IMR-90 (cell line): ENCODE measurements at regions not wholly inside any gene's neighbourhood (a gene's known extent, or its start where the extent isn't known, plus 50 kb on each side); places are given as distances from the start of the nearest gene placed in this dataset.

Experiments used
- ATAC-seq: fragments of 200-7000 bp; cut with Tn5 transposase; 2 replicates; pipeline ENCODE4 v1.9.1; 2020; ENCODE audit warnings: low read depth, mild to moderate bottlenecking, moderate library complexity
- BruUV-seq: library from RNA; stranded (reverse); fragments of 400-500 nt; replicated peaks from 2 replicates; lab custom pipeline; 2021; lab: Mats Ljungman, UMichigan
- CTCF ChIA-PET: fragments of 300-600 bp; formaldehyde crosslinking; extraction: SDS; loops from one replicate; lab custom pipeline; 2021; ENCODE audit warnings: antibody characterized with exemption; lab: Yijun Ruan, JAX
- POLR2A ChIA-PET: fragments of 300-600 bp; sonication (Branson Sonifier 250); formaldehyde crosslinking; loops from one replicate; lab custom pipeline; 2022; ENCODE audit warnings: antibody characterized with exemption; ENCODE audit not compliant: unreplicated experiment; lab: Charles Lee
- DNase-seq: peaks from one replicate; pipeline ENCODE4 v3.0.0; 2013
- H2AFZ ChIP-seq: replicated peaks from 2 replicates; pipeline ENCODE3; 2013; ENCODE audit warnings: low read length, mild to moderate bottlenecking; ENCODE audit not compliant: poor library complexity
- H2AK5ac ChIP-seq: 2 replicates; pipeline ENCODE4 v1.6.1; 2013; ENCODE audit warnings: low read depth, low read length, inconsistent platforms
- H2AK9ac ChIP-seq: replicated peaks from 2 replicates; pipeline ENCODE3; 2013; ENCODE audit warnings: mild to moderate bottlenecking, low read depth, low read length, moderate library complexity; ENCODE audit not compliant: poor library complexity
- H2BK120ac ChIP-seq: 2 replicates; pipeline ENCODE4 v1.6.1; 2013; ENCODE audit warnings: low read depth, low read length, inconsistent platforms
- H2BK15ac ChIP-seq: 3 replicates; pipeline ENCODE4 v1.6.1; 2013; ENCODE audit warnings: low read depth, low read length, inconsistent platforms
- H2BK20ac ChIP-seq: 2 replicates; pipeline ENCODE4 v1.6.1; 2013; ENCODE audit warnings: low read depth, mild to moderate bottlenecking, inconsistent platforms, low read length, moderate library complexity
- H2BK5ac ChIP-seq: 2 replicates; pipeline ENCODE4 v1.6.1; 2013; ENCODE audit warnings: mild to moderate bottlenecking, low read depth, low read length, inconsistent platforms; ENCODE audit not compliant: poor library complexity, severe bottlenecking
- H3K14ac ChIP-seq: replicated peaks from 2 replicates; pipeline ENCODE4 v1.6.1; 2013; ENCODE audit warnings: low read depth, low read length, inconsistent platforms
- H3K18ac ChIP-seq: 2 replicates; pipeline ENCODE4 v1.6.1; 2013; ENCODE audit warnings: low read depth, low read length, control low read depth
- H3K23ac ChIP-seq: 2 replicates; pipeline ENCODE4 v1.6.1; 2013; ENCODE audit warnings: low read depth, low read length, inconsistent platforms
- H3K27ac ChIP-seq: 2 replicates; pipeline ENCODE4 v1.5.1; 2013; ENCODE audit warnings: mild to moderate bottlenecking, control low read depth, low read length; ENCODE audit not compliant: insufficient read depth
- H3K27me3 ChIP-seq: 2 replicates; pipeline ENCODE4 v1.6.1; 2013; ENCODE audit warnings: low read length; ENCODE audit not compliant: control insufficient read depth, insufficient read depth
- H3K36me3 ChIP-seq: 2 replicates; pipeline ENCODE4 v1.6.1; 2013; ENCODE audit warnings: low read length, mixed read lengths; ENCODE audit not compliant: control insufficient read depth, insufficient read depth
- H3K4ac ChIP-seq: 2 replicates; pipeline ENCODE4 v1.6.1; 2013; ENCODE audit warnings: low read depth, low read length, inconsistent platforms
- H3K4me1 ChIP-seq: 2 replicates; pipeline ENCODE4 v1.6.1; 2013; ENCODE audit warnings: low read length, mixed read lengths; ENCODE audit not compliant: control insufficient read depth, insufficient read depth
- H3K4me2 ChIP-seq: 2 replicates; pipeline ENCODE4 v1.6.1; 2013; ENCODE audit warnings: low read depth, mild to moderate bottlenecking, control low read depth, low read length, moderate library complexity
- H3K4me3 ChIP-seq: 2 replicates; pipeline ENCODE4 v1.5.1; 2013; ENCODE audit warnings: low read depth, mild to moderate bottlenecking, control low read depth, low read length, moderate library complexity; ENCODE audit not compliant: insufficient read depth
- H3K56ac ChIP-seq: 2 replicates; pipeline ENCODE4 v1.6.1; 2013; ENCODE audit warnings: low read length, inconsistent platforms; ENCODE audit not compliant: insufficient read depth; ENCODE audit errors: extremely low read depth
- H3K79me1 ChIP-seq, 2 experiments: 2 replicates each; pipeline ENCODE4 v1.6.1; 2013; ENCODE audit warnings: low read length in 2 of 2, inconsistent platforms in 1 of 2, low read depth in 1 of 2
- H3K9ac ChIP-seq: 2 replicates; pipeline ENCODE4 v1.6.1; 2013; ENCODE audit warnings: low read depth, low read length, control low read depth
- H3K9me1 ChIP-seq: 2 replicates; pipeline ENCODE4 v1.6.1; 2013; ENCODE audit warnings: low read length, inconsistent platforms; ENCODE audit not compliant: insufficient read depth
- H3K9me3 ChIP-seq: 2 replicates; pipeline ENCODE4 v1.6.1; 2013; ENCODE audit warnings: low read length; ENCODE audit not compliant: control insufficient read depth, insufficient read depth
- H4K20me1 ChIP-seq: 2 replicates; pipeline ENCODE4 v1.6.1; 2013; ENCODE audit warnings: low read length, inconsistent platforms; ENCODE audit not compliant: insufficient read depth
- H4K5ac ChIP-seq: 2 replicates; pipeline ENCODE4 v1.6.1; 2013; ENCODE audit warnings: mild to moderate bottlenecking, low read depth, low read length, control low read depth
- H4K8ac ChIP-seq, 2 experiments: 2 replicates each; pipeline ENCODE4 v1.6.1; 2013; ENCODE audit warnings: low read depth in 2 of 2, low read length in 2 of 2, control low read depth in 1 of 2, inconsistent platforms in 1 of 2
- H4K91ac ChIP-seq: 2 replicates; pipeline ENCODE4 v1.6.1; 2013; ENCODE audit warnings: low read depth, low read length, inconsistent platforms; ENCODE audit not compliant: insufficient read depth
- BHLHE40 ChIP-seq: fragments of 150-350 bp; IDR thresholded peaks from 2 replicates; pipeline ENCODE4 v1.6.1; 2016; ENCODE audit warnings: mild to moderate bottlenecking, low read depth, low read length
- CEBPB ChIP-seq: IDR thresholded peaks from 2 replicates; pipeline ENCODE4 v1.6.1; 2012; ENCODE audit warnings: low read depth, low read length, improper control_type of control experiment
- CHD1 ChIP-seq: IDR thresholded peaks from 2 replicates; pipeline ENCODE4 v1.6.1; 2012; ENCODE audit warnings: low read depth, low read length, improper control_type of control experiment
- CTCF ChIP-seq: conservative IDR thresholded peaks from 2 replicates; pipeline ENCODE4 v1.5.1; 2012; ENCODE audit warnings: mild to moderate bottlenecking, low read depth, low read length, improper control_type of control experiment
- FOS ChIP-seq: fragments of 150-350 bp; IDR thresholded peaks from 2 replicates; pipeline ENCODE4 v1.6.1; 2016; ENCODE audit warnings: low read depth, low read length
- MAFK ChIP-seq: IDR thresholded peaks from 2 replicates; pipeline ENCODE4 v1.6.1; 2012; ENCODE audit warnings: low read depth, low read length, improper control_type of control experiment
- MAZ ChIP-seq: IDR thresholded peaks from 2 replicates; pipeline ENCODE4 v1.6.1; 2012; ENCODE audit warnings: low read depth, mild to moderate bottlenecking, low read length, improper control_type of control experiment, moderate library complexity, borderline replicate concordance
- MXI1 ChIP-seq: IDR thresholded peaks from 2 replicates; pipeline ENCODE4 v1.6.1; 2012; ENCODE audit warnings: low read depth, mild to moderate bottlenecking, low read length, moderate library complexity, borderline replicate concordance
- NFE2L2 ChIP-seq: fragments of 150-350 bp; IDR thresholded peaks from 2 replicates; pipeline ENCODE4 v1.6.1; 2016; ENCODE audit warnings: low read depth, mild to moderate bottlenecking, low read length
- POLR2A ChIP-seq: IDR thresholded peaks from 2 replicates; pipeline ENCODE4 v1.6.1; 2012; ENCODE audit warnings: mild to moderate bottlenecking, low read depth, low read length
- RAD21 ChIP-seq: IDR thresholded peaks from 2 replicates; pipeline ENCODE4 v1.6.1; 2012; ENCODE audit warnings: low read length, improper control_type of control experiment
- RCOR1 ChIP-seq: IDR thresholded peaks from 2 replicates; pipeline ENCODE4 v1.6.1; 2012; ENCODE audit warnings: mild to moderate bottlenecking, low read length, improper control_type of control experiment; ENCODE audit not compliant: insufficient replicate concordance
- RFX5 ChIP-seq: IDR thresholded peaks from 2 replicates; pipeline ENCODE4 v1.8.0; 2012; ENCODE audit warnings: low read depth, mild to moderate bottlenecking, low read length, moderate library complexity
- SMC3 ChIP-seq: fragments of 150-350 bp; IDR thresholded peaks from 2 replicates; pipeline ENCODE4 v1.6.1; 2016; ENCODE audit warnings: low read depth, mild to moderate bottlenecking, antibody characterized with exemption, low read length, moderate library complexity
- USF2 ChIP-seq: fragments of 150-350 bp; IDR thresholded peaks from 2 replicates; pipeline ENCODE4 v1.6.1; 2017; ENCODE audit warnings: mild to moderate bottlenecking, antibody characterized with exemption, low read length, low read depth
- WGBS, 2 experiments: methylation state at CpG; one replicate each; pipeline versions ENCODE4 v1.1.5 to v1.1.7; 2013; ENCODE audit warnings: missing lambda C conversion rate in 2 of 2; ENCODE audit not compliant: insufficient read length in 1 of 2; ENCODE audit errors: extremely low coverage in 2 of 2; 5-methylcytosine and 5-hydroxymethylcytosine counted together
- dilution Hi-C: fragments of 300-500 bp; cut with HindIII; formaldehyde crosslinking; loops from one replicate; pipeline ENCODE4 v1.14.3; 2018; ENCODE audit warnings: low sequenced_read_pairs; ENCODE audit not compliant: unreplicated experiment
- in situ Hi-C: fragments of 300-500 bp; cut with MboI; formaldehyde crosslinking; loops from 3 replicates; pipeline ENCODE4 v1.14.3; 2019; ENCODE audit warnings: low sequenced_read_pairs, inconsistent platforms, mixed read lengths
- intact Hi-C: fragments of 100-400 bp; cut with micrococcal nuclease; formaldehyde crosslinking; loops from 2 replicates; pipeline ENCODE4 v1.10.0; 2022
- TF ChIP-seq, protein P1 (sequence below): fragments of 150-350 bp; IDR thresholded peaks from 2 replicates; pipeline ENCODE4 v1.6.1; 2016; ENCODE audit warnings: low read depth, mild to moderate bottlenecking, low read length, moderate library complexity, borderline replicate concordance

GRCh38 chr1:40915581-40915980, 53.4 kb upstream of the CITED4 start:
- WGBS, 2 experiments: 86% methylated on average over 4 of the region's 10 CpGs; no CpG with 5 or more reads in 1 of the 2 experiments
- no peaks in the 10 kb centered on the region for H3K4me1 ChIP-seq
- no peak overlapping the region for H2AK9ac ChIP-seq
- POLR2A ChIA-PET: interaction anchor here (0.7 kb wide), 1 partner anchor 91 kb away, joined by 3 read pairs; no protein-coding TSS in a partner anchor
- in situ Hi-C loops (no loop called here), intact Hi-C loops (no loop called here), dilution Hi-C loops (no loop called here)
- no peak overlapping the region for H3K9ac ChIP-seq
- no peaks in the 10 kb centered on the region for H3K27me3 ChIP-seq
- H3K56ac ChIP-seq: no peak overlapping the region
- no peak overlapping the region for H3K27ac ChIP-seq
- BruUV-seq: no TSS peak
- H3K4ac ChIP-seq: no peak overlapping the region
- TF ChIP-seq CTCF (no peak), NFE2L2 (no peak), POLR2A (no peak), MAFK (no peak), RAD21 (no peak), FOS (no peak), BHLHE40 (no peak), RFX5 (no peak), SMC3 (no peak), USF2 (no peak), MXI1 (no peak), CHD1 (no peak), MAZ (no peak), CEBPB (no peak), RCOR1 (no peak)
- TF ChIP-seq, protein P1, sequence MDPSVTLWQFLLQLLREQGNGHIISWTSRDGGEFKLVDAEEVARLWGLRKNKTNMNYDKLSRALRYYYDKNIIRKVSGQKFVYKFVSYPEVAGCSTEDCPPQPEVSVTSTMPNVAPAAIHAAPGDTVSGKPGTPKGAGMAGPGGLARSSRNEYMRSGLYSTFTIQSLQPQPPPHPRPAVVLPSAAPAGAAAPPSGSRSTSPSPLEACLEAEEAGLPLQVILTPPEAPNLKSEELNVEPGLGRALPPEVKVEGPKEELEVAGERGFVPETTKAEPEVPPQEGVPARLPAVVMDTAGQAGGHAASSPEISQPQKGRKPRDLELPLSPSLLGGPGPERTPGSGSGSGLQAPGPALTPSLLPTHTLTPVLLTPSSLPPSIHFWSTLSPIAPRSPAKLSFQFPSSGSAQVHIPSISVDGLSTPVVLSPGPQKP: no peak
- H3K9me1 ChIP-seq: no peaks in the 10 kb centered on the region
- H3K14ac ChIP-seq: no peak overlapping the region
- H2BK20ac ChIP-seq: no peak overlapping the region
- no peak overlapping the region for H2AFZ ChIP-seq
- no peak overlapping the region for H2BK5ac ChIP-seq
- no peak for DNase-seq
- no peak for ATAC-seq
- no peak overlapping the region for H4K8ac ChIP-seq
- no peak overlapping the region for H3K4me3 ChIP-seq
- no peak overlapping the region for H4K5ac ChIP-seq
- no peak overlapping the region for H3K4me2 ChIP-seq
- CTCF ChIA-PET: no interaction called here
- no peak overlapping the region for H3K18ac ChIP-seq
- H4K20me1 ChIP-seq: no peaks in the 10 kb centered on the region
- H4K91ac ChIP-seq: no peak overlapping the region
- H2BK120ac ChIP-seq: no peak overlapping the region
- H3K36me3 ChIP-seq: no peaks in the 10 kb centered on the region
- no peaks in the 10 kb centered on the region for H3K79me1 ChIP-seq
- no peaks in the 10 kb centered on the region for H3K9me3 ChIP-seq
- no peak overlapping the region for H2BK15ac ChIP-seq
- no peak overlapping the region for H3K23ac ChIP-seq
- H2AK5ac ChIP-seq: no peak overlapping the region
